Gastrocnemius medialis (tissue), 4 donors: ENCODE measurements at regions not wholly inside any gene's neighbourhood (a gene's known extent, or its start where the extent isn't known, plus 50 kb on each side); places are given as distances from the start of the nearest gene placed in this dataset.

Experiments
- POLR2A ChIP-seq, 2 donors: fragments of 450-650 bp; IDR thresholded peaks; one replicate each; pipeline ENCODE4 v1.6.1; 2017; ENCODE audit warnings: antibody characterized with exemption in 2 of 2, mild to moderate bottlenecking in 2 of 2, moderate library complexity in 2 of 2
- TF ChIP-seq, protein P1 (sequence below), 5 experiments: fragments of 450-650 bp in 3 of 5; fragments of 200-600 bp in 2 of 5; sonication (generic) in 2 of 5; IDR thresholded peaks in 4 of 5; conservative IDR thresholded peaks in 1 of 5; 1 replicate in 4 of 5; 2 replicates in 1 of 5; pipeline ENCODE4 v1.5.1; 2016 to 2019; ENCODE audit warnings: antibody characterized with exemption in 5 of 5, mild to moderate bottlenecking in 3 of 5, moderate library complexity in 3 of 5

GRCh38 chr13:68056816-68057710, 826.9 kb upstream of the PCDH9 start:
- TF ChIP-seq, protein P1, sequence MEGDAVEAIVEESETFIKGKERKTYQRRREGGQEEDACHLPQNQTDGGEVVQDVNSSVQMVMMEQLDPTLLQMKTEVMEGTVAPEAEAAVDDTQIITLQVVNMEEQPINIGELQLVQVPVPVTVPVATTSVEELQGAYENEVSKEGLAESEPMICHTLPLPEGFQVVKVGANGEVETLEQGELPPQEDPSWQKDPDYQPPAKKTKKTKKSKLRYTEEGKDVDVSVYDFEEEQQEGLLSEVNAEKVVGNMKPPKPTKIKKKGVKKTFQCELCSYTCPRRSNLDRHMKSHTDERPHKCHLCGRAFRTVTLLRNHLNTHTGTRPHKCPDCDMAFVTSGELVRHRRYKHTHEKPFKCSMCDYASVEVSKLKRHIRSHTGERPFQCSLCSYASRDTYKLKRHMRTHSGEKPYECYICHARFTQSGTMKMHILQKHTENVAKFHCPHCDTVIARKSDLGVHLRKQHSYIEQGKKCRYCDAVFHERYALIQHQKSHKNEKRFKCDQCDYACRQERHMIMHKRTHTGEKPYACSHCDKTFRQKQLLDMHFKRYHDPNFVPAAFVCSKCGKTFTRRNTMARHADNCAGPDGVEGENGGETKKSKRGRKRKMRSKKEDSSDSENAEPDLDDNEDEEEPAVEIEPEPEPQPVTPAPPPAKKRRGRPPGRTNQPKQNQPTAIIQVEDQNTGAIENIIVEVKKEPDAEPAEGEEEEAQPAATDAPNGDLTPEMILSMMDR (IDR thresholded peaks at IDR 0.05 in 4 of 5, conservative IDR thresholded peaks at IDR 0.05 in 1 of 5): no peak
- no peak for TF ChIP-seq POLR2A (IDR thresholded peaks at IDR 0.05)
